ENCODE measurements at regions not wholly inside any gene's neighbourhood (a gene's known extent, or its start where the extent isn't known, plus 50 kb on each side); places are given as distances from the start of the nearest gene placed in this dataset.

- no peaks in the 10 kb centered on the region for H3K9me3 ChIP-seq (ENCODE audit: control insufficient read depth, low read depth, low read length)
- DNase-seq (ENCODE audit: low read depth, low spot score) (no peak), FAIRE-seq (no peak)
- H3K27ac ChIP-seq (ENCODE audit: control insufficient read depth, insufficient read depth, low read length), result no peak overlapping the region
- no peak for TF ChIP-seq CTCF (optimal IDR thresholded peaks at IDR 0.05 in 1 of 3, IDR thresholded peaks at IDR 0.05 in 1 of 3, conservative IDR thresholded peaks at IDR 0.05 in 1 of 3; ENCODE audit: extremely low read depth in 1 of 3, insufficient read depth in 2 of 3, low read length in 3 of 3)
- TF ChIP-seq EZH2 (IDR thresholded peaks at IDR 0.05; ENCODE audit: low read length), result no peak
- H2AFZ ChIP-seq (ENCODE audit: control insufficient read depth, low read length), result no peak overlapping the region
- no peak overlapping the region for H3K4me2 ChIP-seq (ENCODE audit: control insufficient read depth, extremely low read depth, insufficient read depth, low read depth, low read length)
- no peaks in the 10 kb centered on the region for H3K36me3 ChIP-seq (ENCODE audit: control insufficient read depth in 2 of 2, extremely low read depth in 1 of 2, insufficient read depth in 2 of 2, low read length in 2 of 2)
- no peaks in the 10 kb centered on the region for H3K9me1 ChIP-seq (ENCODE audit: control insufficient read depth, extremely low read depth, insufficient read depth, low read length)
- H3K4me3 ChIP-seq (ENCODE audit: control insufficient read depth in 2 of 3, extremely low read depth in 1 of 3, insufficient read depth in 2 of 3, low read depth in 1 of 3, low read length in 3 of 3), result no peak overlapping the region
- no peak overlapping the region for H3K9ac ChIP-seq (ENCODE audit: control insufficient read depth, extremely low read depth, insufficient read depth, low read length)
- no peaks in the 10 kb centered on the region for H3K27me3 ChIP-seq (ENCODE audit: control insufficient read depth, extremely low read depth, insufficient read depth, low read length)
- no peaks in the 10 kb centered on the region for H3K79me2 ChIP-seq (ENCODE audit: control insufficient read depth, insufficient read depth, low read length)
- H3K4me1 ChIP-seq (ENCODE audit: control insufficient read depth, extremely low read depth, insufficient read depth, low read length), result no peaks in the 10 kb centered on the region
- H4K20me1 ChIP-seq (ENCODE audit: control insufficient read depth, extremely low read depth, insufficient read depth, low read length), result no peaks in the 10 kb centered on the region
- dilution Hi-C loops (cut with MboI; ENCODE audit: extremely low pct_ligation_motif_present, low sequenced_read_pairs), result no loop called here
These were observed 399.5 kb upstream of the GOLIM4 start for GRCh38 chr3:168495270-168495669.

- no peak for TF ChIP-seq EZH2 (IDR thresholded peaks at IDR 0.05; ENCODE audit: low read length)
- no peak for TF ChIP-seq CTCF (optimal IDR thresholded peaks at IDR 0.05 in 1 of 3, IDR thresholded peaks at IDR 0.05 in 1 of 3, conservative IDR thresholded peaks at IDR 0.05 in 1 of 3; ENCODE audit: extremely low read depth in 1 of 3, insufficient read depth in 2 of 3, low read length in 3 of 3)
- no peak overlapping the region for H3K4me3 ChIP-seq (ENCODE audit: control insufficient read depth in 2 of 3, extremely low read depth in 1 of 3, insufficient read depth in 2 of 3, low read depth in 1 of 3, low read length in 3 of 3)
- dilution Hi-C loops (cut with MboI; ENCODE audit: extremely low pct_ligation_motif_present, low sequenced_read_pairs), result no loop called here
- no peak overlapping the region for H3K9ac ChIP-seq (ENCODE audit: control insufficient read depth, extremely low read depth, insufficient read depth, low read length)
- FAIRE-seq (no peak), DNase-seq (ENCODE audit: low read depth, low spot score) (no peak)
- no peaks in the 10 kb centered on the region for H3K79me2 ChIP-seq (ENCODE audit: control insufficient read depth, insufficient read depth, low read length)
- no peaks in the 10 kb centered on the region for H3K36me3 ChIP-seq (ENCODE audit: control insufficient read depth in 2 of 2, extremely low read depth in 1 of 2, insufficient read depth in 2 of 2, low read length in 2 of 2)
- H3K9me3 ChIP-seq (ENCODE audit: control insufficient read depth, low read depth, low read length), result no peaks in the 10 kb centered on the region
- H2AFZ ChIP-seq (ENCODE audit: control insufficient read depth, low read length), result no peak overlapping the region
- H3K9me1 ChIP-seq (ENCODE audit: control insufficient read depth, extremely low read depth, insufficient read depth, low read length), result no peaks in the 10 kb centered on the region
- no peaks in the 10 kb centered on the region for H3K4me1 ChIP-seq (ENCODE audit: control insufficient read depth, extremely low read depth, insufficient read depth, low read length)
- H3K27ac ChIP-seq (ENCODE audit: control insufficient read depth, insufficient read depth, low read length), result no peak overlapping the region
- no peaks in the 10 kb centered on the region for H3K27me3 ChIP-seq (ENCODE audit: control insufficient read depth, extremely low read depth, insufficient read depth, low read length)
- no peak overlapping the region for H3K4me2 ChIP-seq (ENCODE audit: control insufficient read depth, extremely low read depth, insufficient read depth, low read depth, low read length)
- H4K20me1 ChIP-seq (ENCODE audit: control insufficient read depth, extremely low read depth, insufficient read depth, low read length), result no peaks in the 10 kb centered on the region
These were observed 397.9 kb upstream of the GOLIM4 start for GRCh38 chr3:168493412-168494205.

Measured in keratinocyte (primary cell).